PFSK-1 (cell line): ENCODE measurements at regions not wholly inside any gene's neighbourhood (a gene's known extent, or its start where the extent isn't known, plus 50 kb on each side); places are given as distances from the start of the nearest gene placed in this dataset.

ENCODE experiments used
- POLR2AphosphoS5 ChIP-seq: IDR thresholded peaks from 2 replicates; pipeline ENCODE4 v1.6.1; 2012; ENCODE audit warnings: low read depth, mild to moderate bottlenecking, control low read depth, low read length, moderate library complexity
- REST ChIP-seq, 2 experiments: IDR thresholded peaks; 2 replicates each; pipeline versions ENCODE4 v1.6.1 to v1.8.0; 2011 to 2012; ENCODE audit warnings: low read depth in 2 of 2, low read length in 2 of 2, control low read depth in 1 of 2, inconsistent platforms in 1 of 2, mild to moderate bottlenecking in 1 of 2, moderate library complexity in 1 of 2; ENCODE audit not compliant: insufficient read depth in 1 of 2
- TAF1 ChIP-seq: IDR thresholded peaks from 2 replicates; pipeline ENCODE4 v1.6.1; 2012; ENCODE audit warnings: low read length, control low read depth, borderline replicate concordance; ENCODE audit not compliant: insufficient read depth

DNA sequence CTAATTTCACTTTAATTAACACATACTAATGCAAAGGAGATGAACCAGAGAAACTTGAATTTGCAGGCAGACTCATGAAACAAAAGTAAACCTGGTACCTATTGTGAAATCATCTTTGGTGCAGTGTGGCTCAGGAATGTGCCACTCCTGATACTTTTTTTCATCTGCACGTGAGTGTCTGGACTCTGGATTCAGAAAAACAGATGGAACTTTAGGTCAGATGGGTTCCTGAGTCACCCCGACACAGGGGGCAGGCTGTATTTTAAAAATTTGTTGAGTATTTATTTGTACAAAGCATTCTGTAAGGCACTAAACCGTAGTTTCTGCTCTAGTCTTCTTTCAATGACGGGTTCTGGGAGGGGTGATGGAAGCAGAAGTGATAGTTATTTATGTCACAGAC, 52.2 kb upstream of the TUT7 start:
- TF ChIP-seq REST (IDR thresholded peaks at IDR 0.05; ENCODE audit: insufficient read depth in 1 of 2, low read depth in 2 of 2, low read length in 2 of 2): no peak
- TF ChIP-seq POLR2AphosphoS5: no peak
- TF ChIP-seq TAF1: no peak
